ENCODE measurements at regions not wholly inside any gene's neighbourhood (a gene's known extent, or its start where the extent isn't known, plus 50 kb on each side); places are given as distances from the start of the nearest gene placed in this dataset.

GRCh38 chr13:105127732-105128131 lies 1407.7 kb downstream of the EFNB2 start:
- no peaks in the 10 kb centered on the region; the same call in 1 of the 2 replicates for H3K9me2 ChIP-seq (replicated peaks; ENCODE audit: control insufficient read depth, low read length)
- no peaks in the 10 kb centered on the region for H3K27me3 ChIP-seq (ENCODE audit: control insufficient read depth, low read length)
- no peak overlapping the region for H3K4me3 ChIP-seq (ENCODE audit: low read length)
- no peaks in the 10 kb centered on the region for H4K20me1 ChIP-seq (ENCODE audit: control insufficient read depth, insufficient read depth, low read depth, low read length)
- H3K4me2 ChIP-seq (ENCODE audit: low read length): no peak overlapping the region
- H3F3A ChIP-seq (ENCODE audit: control insufficient read depth, insufficient read depth): no peaks in the 10 kb centered on the region
- H3K4me1 ChIP-seq (ENCODE audit: control insufficient read depth, low read length): no peaks in the 10 kb centered on the region
- H3K36me3 ChIP-seq (ENCODE audit: control insufficient read depth, low read length): no peaks in the 10 kb centered on the region
- no peak overlapping the region for H3K27ac ChIP-seq (ENCODE audit: low read depth, low read length)
- no peaks in the 10 kb centered on the region for H3K9me3 ChIP-seq (ENCODE audit: control insufficient read depth, insufficient read depth, low read length)
- TF ChIP-seq CTCF (IDR thresholded peaks at IDR 0.05; ENCODE audit: low read depth, low read length, poor library complexity, severe bottlenecking): no peak
- no peak for TF ChIP-seq EZH2phosphoT487 (IDR thresholded peaks at IDR 0.05; ENCODE audit: borderline replicate concordance, low read length)
- no peaks in the 10 kb centered on the region for H3K79me2 ChIP-seq (ENCODE audit: control insufficient read depth, low read length)

GRCh38 chr13:105121221-105121620 lies 1414.2 kb downstream of the EFNB2 start:
- no peaks in the 10 kb centered on the region for H3F3A ChIP-seq (ENCODE audit: control insufficient read depth, insufficient read depth)
- TF ChIP-seq CTCF (IDR thresholded peaks at IDR 0.05; ENCODE audit: low read depth, low read length, poor library complexity, severe bottlenecking) (no peak), EZH2phosphoT487 (IDR thresholded peaks at IDR 0.05; ENCODE audit: borderline replicate concordance, low read length) (no peak)
- no peak overlapping the region for H3K4me2 ChIP-seq (ENCODE audit: low read length)
- H3K9me2 ChIP-seq (replicated peaks; ENCODE audit: control insufficient read depth, low read length): no peaks in the 10 kb centered on the region
- H3K27ac ChIP-seq (ENCODE audit: low read depth, low read length): no peak overlapping the region
- no peak overlapping the region for H3K4me3 ChIP-seq (ENCODE audit: low read length)
- no peaks in the 10 kb centered on the region for H3K36me3 ChIP-seq (ENCODE audit: control insufficient read depth, low read length)
- no peaks in the 10 kb centered on the region for H3K27me3 ChIP-seq (ENCODE audit: control insufficient read depth, low read length)
- no peaks in the 10 kb centered on the region for H3K4me1 ChIP-seq (ENCODE audit: control insufficient read depth, low read length)
- no peaks in the 10 kb centered on the region for H4K20me1 ChIP-seq (ENCODE audit: control insufficient read depth, insufficient read depth, low read depth, low read length)
- no peaks in the 10 kb centered on the region for H3K9me3 ChIP-seq (ENCODE audit: control insufficient read depth, insufficient read depth, low read length)
- H3K79me2 ChIP-seq (ENCODE audit: control insufficient read depth, low read length): no peaks in the 10 kb centered on the region

GRCh38 chr13:105118426-105118985 lies 1417.0 kb downstream of the EFNB2 start:
- Histone ChIP-seq H3F3A (ENCODE audit: control insufficient read depth, insufficient read depth) (no peaks in the 10 kb centered on the region), H3K4me3 (ENCODE audit: low read length) (no peak overlapping the region), H3K27ac (ENCODE audit: low read depth, low read length) (no peak overlapping the region), H4K20me1 (ENCODE audit: control insufficient read depth, insufficient read depth, low read depth, low read length) (no peaks in the 10 kb centered on the region), H3K9me2 (replicated peaks; ENCODE audit: control insufficient read depth, low read length) (no peaks in the 10 kb centered on the region), H3K79me2 (ENCODE audit: control insufficient read depth, low read length) (no peaks in the 10 kb centered on the region), H3K36me3 (ENCODE audit: control insufficient read depth, low read length) (no peaks in the 10 kb centered on the region), H3K4me2 (ENCODE audit: low read length) (no peak overlapping the region), H3K27me3 (ENCODE audit: control insufficient read depth, low read length) (no peaks in the 10 kb centered on the region), H3K4me1 (ENCODE audit: control insufficient read depth, low read length) (no peaks in the 10 kb centered on the region), H3K9me3 (ENCODE audit: control insufficient read depth, insufficient read depth, low read length) (no peaks in the 10 kb centered on the region)
- no peak for TF ChIP-seq EZH2phosphoT487 (IDR thresholded peaks at IDR 0.05; ENCODE audit: borderline replicate concordance, low read length)
- TF ChIP-seq CTCF (IDR thresholded peaks at IDR 0.05; ENCODE audit: low read depth, low read length, poor library complexity, severe bottlenecking): no peak
